RPMI8226 (cell line): ENCODE measurements at regions not wholly inside any gene's neighbourhood (a gene's known extent, or its start where the extent isn't known, plus 50 kb on each side); places are given as distances from the start of the nearest gene placed in this dataset.
"Not testable (repeated sequence)": the region's sequence is repeated elsewhere in the genome, so short reads cannot be mapped to it uniquely, and the experiment has no call there.

ENCODE experiments used
- DNase-seq: peaks from one replicate; pipeline ENCODE4 v3.0.0-alpha.2; 2015

- no peak for DNase-seq
Observed at GRCh38 chr15:45869034-45869668, 234.3 kb downstream of the SQOR start.

- DNase-seq: no peak
Observed at GRCh38 chr15:45871121-45871855, 236.5 kb downstream of the SQOR start.

DNA sequence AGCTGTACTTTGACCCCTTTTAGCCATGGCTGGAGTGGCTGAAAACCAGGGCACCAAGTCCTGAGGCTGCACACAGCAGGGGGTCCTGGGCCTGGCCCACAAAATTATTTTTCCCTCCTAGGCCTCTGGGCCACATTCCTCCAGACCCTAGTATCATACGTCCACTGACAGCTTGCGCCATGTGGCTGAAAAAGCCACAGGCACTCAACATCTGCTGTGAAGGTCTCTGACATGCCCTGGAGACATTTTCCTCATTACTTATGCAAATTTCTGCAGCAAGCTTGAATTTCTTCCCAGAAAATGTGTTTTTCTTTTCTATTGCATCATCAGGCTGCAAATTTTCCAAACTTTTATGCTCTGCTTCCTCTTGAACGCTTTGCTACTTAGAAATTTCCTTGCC is 239.0 kb downstream of the SQOR start:
- no peak for DNase-seq

DNA sequence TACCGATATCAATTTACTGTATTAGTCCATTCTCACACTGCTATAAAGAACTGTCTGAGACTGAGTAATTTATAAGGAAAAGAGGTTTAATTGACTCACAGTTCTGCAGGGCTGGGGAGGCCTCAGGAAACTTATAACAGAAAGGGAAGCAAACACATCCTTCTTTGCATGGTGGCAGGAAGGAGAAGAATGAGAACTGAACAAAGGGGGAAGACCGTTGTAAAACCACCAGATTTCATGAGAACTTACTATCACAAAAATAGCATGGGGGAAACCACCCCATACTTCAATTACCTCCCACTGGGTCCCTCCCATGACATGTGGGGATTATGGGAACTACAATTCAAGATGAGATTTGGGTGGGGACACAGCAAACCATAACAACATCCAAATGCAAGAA is 239.7 kb downstream of the SQOR start:
- not testable (repeated sequence) for DNase-seq

GRCh38 chr15:45884289-45884688 is 249.5 kb downstream of the SQOR start:
- DNase-seq: no peak

- no peak for DNase-seq
Observed at GRCh38 chr15:45884755-45885445, 250.1 kb downstream of the SQOR start.

- DNase-seq: no peak
Observed at GRCh38 chr15:45885801-45886200, 251.0 kb downstream of the SQOR start.

- DNase-seq: no peak
Observed at GRCh38 chr15:45891766-45892165, 256.9 kb downstream of the SQOR start.

GRCh38 chr15:45892182-45892581 is 257.4 kb downstream of the SQOR start:
- DNase-seq: no peak

GRCh38 chr15:45903283-45903682 is 268.5 kb downstream of the SQOR start:
- DNase-seq: no peak

GRCh38 chr15:45904019-45904418 is 269.2 kb downstream of the SQOR start:
- no peak for DNase-seq

DNA sequence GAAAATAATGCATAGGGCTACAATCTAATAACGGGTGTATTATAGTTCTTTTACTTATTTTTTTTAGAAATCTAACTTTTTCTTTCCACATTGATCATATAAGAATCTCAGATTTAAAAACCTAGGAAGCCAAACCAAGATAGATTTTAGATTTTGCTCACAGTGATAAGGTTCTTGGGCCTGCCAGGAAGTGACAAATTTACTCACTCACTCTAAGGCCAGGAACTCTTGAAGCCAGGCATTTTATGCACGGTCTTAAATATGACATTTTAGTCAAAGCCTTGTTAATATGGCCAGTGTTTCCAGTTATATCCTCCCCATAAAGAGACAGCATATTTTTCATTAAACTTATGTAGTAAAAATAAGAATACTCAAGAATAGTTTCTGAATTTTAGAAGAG is 271.4 kb downstream of the SQOR start:
- DNase-seq: no peak

DNA sequence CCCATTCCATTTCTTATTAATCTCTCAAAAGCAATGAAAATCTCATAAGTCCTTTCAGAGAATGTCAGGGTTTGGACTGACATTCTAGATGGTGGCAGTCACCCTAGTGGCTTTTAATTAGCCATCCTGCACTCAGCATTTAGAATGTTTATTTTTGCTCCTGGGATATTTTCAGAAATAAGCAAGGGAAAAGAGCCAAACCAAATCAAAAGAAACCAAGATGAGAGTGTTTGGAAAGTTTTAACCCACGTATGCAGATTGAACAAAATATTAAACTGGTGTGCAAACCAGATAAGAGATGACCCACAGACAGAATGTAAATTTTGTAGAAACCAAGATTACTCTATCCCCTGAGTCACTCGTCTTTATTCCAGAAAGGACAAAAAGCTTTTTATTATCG is 275.8 kb downstream of the SQOR start:
- no peak for DNase-seq

DNA sequence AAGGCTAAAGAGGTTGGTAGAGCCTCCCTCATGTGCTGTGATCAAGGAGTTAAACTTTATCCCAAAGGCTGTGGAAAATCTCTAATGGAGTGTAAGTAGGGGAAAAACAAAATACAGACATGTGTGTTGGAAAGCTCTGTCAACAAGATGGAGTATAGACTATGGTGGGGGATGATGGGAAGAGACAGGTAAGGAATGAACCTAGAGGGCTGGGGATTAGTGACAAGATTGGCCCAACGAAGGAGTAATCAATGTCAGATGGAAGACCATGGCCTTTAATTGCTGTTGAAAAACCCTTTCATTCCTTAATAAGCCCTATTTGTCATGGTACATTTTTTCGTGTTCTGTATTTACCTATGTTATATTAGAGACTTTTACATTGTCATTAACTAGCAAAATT is 278.6 kb downstream of the SQOR start:
- no peak for DNase-seq

- no peak for DNase-seq
Observed at GRCh38 chr15:45914425-45914824, 279.6 kb downstream of the SQOR start.

DNA sequence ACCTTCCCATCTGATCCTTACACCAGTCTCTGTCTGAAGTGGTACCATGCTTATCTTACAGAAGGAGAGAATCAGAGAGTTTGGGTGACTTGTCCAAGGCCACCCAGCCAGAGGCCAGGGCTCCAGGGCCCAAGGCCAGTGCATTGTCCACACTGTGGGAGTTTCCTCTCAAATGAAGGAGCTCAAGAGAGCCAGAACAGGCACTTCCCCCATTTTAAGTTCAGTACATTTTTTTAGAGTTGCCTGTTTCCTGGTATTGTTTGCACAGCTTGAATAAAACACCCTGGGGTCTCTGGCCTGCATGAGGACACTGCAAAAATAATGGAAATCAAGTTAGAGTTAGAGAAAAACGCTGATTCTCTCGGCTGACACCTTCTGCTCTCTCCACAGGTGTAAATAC is 284.0 kb downstream of the SQOR start:
- no peak for DNase-seq

- no peak for DNase-seq
Observed at GRCh38 chr15:45919806-45920205, 285.0 kb downstream of the SQOR start.

DNA sequence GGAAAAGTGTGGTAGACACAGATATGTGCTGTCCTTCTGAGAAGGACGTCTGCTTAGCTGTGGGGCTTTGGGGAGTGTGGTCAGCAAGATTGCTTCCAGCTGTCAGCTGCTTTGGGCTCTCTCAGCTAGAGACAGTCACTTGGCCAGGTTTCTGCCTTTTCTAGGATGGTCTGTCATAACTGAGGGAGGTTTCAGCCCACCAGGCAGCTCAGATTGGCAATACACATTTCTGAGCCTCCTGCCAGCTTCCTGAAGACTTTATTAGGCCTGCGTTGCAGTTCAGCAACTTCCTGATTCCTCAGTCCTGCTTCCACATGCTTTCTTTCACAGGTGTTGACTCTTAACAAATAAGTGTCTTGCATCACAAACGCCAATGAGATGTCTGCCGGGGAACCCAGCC is 286.5 kb downstream of the SQOR start:
- peak; percentile 4 for DNase-seq

DNA sequence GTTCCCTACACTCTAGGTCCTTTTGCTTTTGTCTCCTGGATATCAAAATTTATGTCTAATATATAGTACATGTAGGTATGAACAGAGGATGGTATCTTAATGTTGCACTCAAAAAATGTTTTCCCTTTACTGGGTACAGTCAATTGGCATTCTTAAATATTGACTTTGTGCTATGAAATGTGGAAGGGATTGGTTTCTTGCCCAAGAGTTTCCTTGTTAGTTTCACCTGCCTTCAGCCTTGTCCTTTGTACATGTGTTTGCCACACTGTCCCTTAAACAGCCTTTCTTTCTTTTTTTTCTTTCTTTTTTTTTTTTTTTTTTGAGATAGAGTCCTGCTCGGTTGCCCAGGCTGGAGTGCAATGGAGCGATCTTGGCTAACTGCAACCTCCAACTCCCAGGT is 287.1 kb downstream of the SQOR start:
- DNase-seq: no peak

- DNase-seq: no peak
Observed at GRCh38 chr15:45941367-45941766, 306.5 kb downstream of the SQOR start.

GRCh38 chr15:45943240-45943639 is 308.4 kb downstream of the SQOR start:
- DNase-seq: no peak

DNA sequence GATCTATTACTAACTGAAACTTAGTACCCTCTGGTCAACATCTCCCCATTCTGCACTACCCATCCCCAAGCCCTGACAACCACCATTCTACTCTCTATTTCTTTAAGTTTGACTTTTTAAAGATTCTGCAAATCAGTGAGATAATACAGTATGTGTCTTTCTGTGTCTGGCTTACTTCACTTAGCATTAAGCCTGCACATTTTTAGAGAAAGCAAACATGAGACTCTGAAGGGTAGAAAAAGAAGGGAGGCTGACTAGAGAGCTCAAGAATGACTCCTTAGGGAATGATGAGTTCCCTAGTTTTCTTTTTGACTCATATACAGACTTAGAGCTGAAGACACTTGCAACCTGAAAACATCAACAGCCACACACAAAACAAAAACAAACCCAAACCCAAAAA is 311.3 kb downstream of the SQOR start:
- DNase-seq: no peak

DNA sequence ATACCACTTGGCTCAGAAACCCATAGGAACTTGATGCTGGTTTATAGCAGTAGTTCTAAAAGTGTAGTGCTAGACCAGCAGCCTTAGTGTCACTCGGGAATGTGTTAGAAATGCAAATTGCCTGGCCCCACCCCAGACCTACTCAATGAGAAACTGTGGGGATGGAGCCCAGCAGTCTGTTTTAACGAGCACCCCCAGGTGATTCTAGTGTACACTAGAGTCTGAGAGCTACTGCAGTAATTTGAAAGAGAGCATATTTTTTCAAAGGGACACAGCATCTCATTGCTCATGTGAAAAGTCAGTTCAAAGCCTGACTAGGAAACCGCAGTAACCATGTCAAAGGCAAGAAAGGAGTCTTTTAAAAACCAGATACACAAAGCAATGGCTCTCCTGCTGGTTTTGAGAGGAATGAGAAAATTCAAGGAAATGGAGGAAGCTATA is 313.4 kb downstream of the SQOR start:
- DNase-seq: no peak

GRCh38 chr15:45958924-45959323 is 324.1 kb downstream of the SQOR start:
- DNase-seq: no peak
